ENCODE measurements at regions not wholly inside any gene's neighbourhood (a gene's known extent, or its start where the extent isn't known, plus 50 kb on each side); places are given as distances from the start of the nearest gene placed in this dataset.

- H3K9me3 ChIP-seq (ENCODE audit: control insufficient read depth in 2 of 3, insufficient read depth in 1 of 3, low read length in 3 of 3), result no peaks in the 10 kb centered on the region
- no peaks in the 10 kb centered on the region for H3K4me1 ChIP-seq (ENCODE audit: control insufficient read depth in 2 of 3, insufficient read depth in 2 of 3, low read depth in 1 of 3, low read length in 3 of 3)
- no peak overlapping the region for H3K9ac ChIP-seq (ENCODE audit: low read length in 3 of 3)
- H3K27ac ChIP-seq (ENCODE audit: low read depth in 2 of 2, low read length in 2 of 2), result no peak overlapping the region
- no peaks in the 10 kb centered on the region for H3K36me3 ChIP-seq (ENCODE audit: control insufficient read depth in 2 of 3, insufficient read depth in 3 of 3, low read length in 3 of 3)
- DNase-seq (no peak), FAIRE-seq (no peak)
- H3K4me3 ChIP-seq (ENCODE audit: low read length in 3 of 3), result no peak overlapping the region
- intact Hi-C loops (cut with DNase I), result no loop called here
- no peaks in the 10 kb centered on the region for H3K27me3 ChIP-seq (ENCODE audit: control insufficient read depth, insufficient read depth, low read length)
- no peak for TF ChIP-seq CTCF (IDR thresholded peaks at IDR 0.05; ENCODE audit: borderline replicate concordance, extremely low read depth, insufficient read depth)
Measured at GRCh38 chr15:47405365-47406162, 311.7 kb upstream of the SEMA6D start.

- H3K9ac ChIP-seq (ENCODE audit: low read length in 3 of 3), result no peak overlapping the region
- H3K27ac ChIP-seq (ENCODE audit: low read depth in 2 of 2, low read length in 2 of 2), result no peak overlapping the region
- H3K4me3 ChIP-seq (ENCODE audit: low read length in 3 of 3), result no peak overlapping the region
- FAIRE-seq, result no peak
- TF ChIP-seq CTCF (IDR thresholded peaks at IDR 0.05; ENCODE audit: borderline replicate concordance, extremely low read depth, insufficient read depth), result no peak
- H3K9me3 ChIP-seq (ENCODE audit: control insufficient read depth in 2 of 3, insufficient read depth in 1 of 3, low read length in 3 of 3), result no peaks in the 10 kb centered on the region
- H3K27me3 ChIP-seq (ENCODE audit: control insufficient read depth, insufficient read depth, low read length), result no peaks in the 10 kb centered on the region
- no peaks in the 10 kb centered on the region for H3K36me3 ChIP-seq (ENCODE audit: control insufficient read depth in 2 of 3, insufficient read depth in 3 of 3, low read length in 3 of 3)
- H3K4me1 ChIP-seq (ENCODE audit: control insufficient read depth in 2 of 3, insufficient read depth in 2 of 3, low read depth in 1 of 3, low read length in 3 of 3), result no peaks in the 10 kb centered on the region
- DNase-seq, result no peak
- intact Hi-C loops (cut with DNase I), result no loop called here
Measured at GRCh38 chr15:47407692-47408091, 309.6 kb upstream of the SEMA6D start.

- Histone ChIP-seq H3K36me3 (ENCODE audit: control insufficient read depth in 2 of 3, insufficient read depth in 3 of 3, low read length in 3 of 3) (no peaks in the 10 kb centered on the region), H3K9me3 (ENCODE audit: control insufficient read depth in 2 of 3, insufficient read depth in 1 of 3, low read length in 3 of 3) (no peaks in the 10 kb centered on the region), H3K9ac (ENCODE audit: low read length in 3 of 3) (no peak overlapping the region), H3K27ac (ENCODE audit: low read depth in 2 of 2, low read length in 2 of 2) (no peak overlapping the region), H3K4me3 (ENCODE audit: low read length in 3 of 3) (no peak overlapping the region), H3K4me1 (ENCODE audit: control insufficient read depth in 2 of 3, insufficient read depth in 2 of 3, low read depth in 1 of 3, low read length in 3 of 3) (no peaks in the 10 kb centered on the region), H3K27me3 (ENCODE audit: control insufficient read depth, insufficient read depth, low read length) (no peaks in the 10 kb centered on the region)
- DNase-seq (no peak), FAIRE-seq (no peak)
- no peak for TF ChIP-seq CTCF (IDR thresholded peaks at IDR 0.05; ENCODE audit: borderline replicate concordance, extremely low read depth, insufficient read depth)
- intact Hi-C loops (cut with DNase I), result no loop called here
Measured at GRCh38 chr15:47409038-47409437, 308.3 kb upstream of the SEMA6D start.

- H3K4me1 ChIP-seq (ENCODE audit: control insufficient read depth in 2 of 3, insufficient read depth in 2 of 3, low read depth in 1 of 3, low read length in 3 of 3), result no peaks in the 10 kb centered on the region
- TF ChIP-seq CTCF (IDR thresholded peaks at IDR 0.05; ENCODE audit: borderline replicate concordance, extremely low read depth, insufficient read depth), result no peak
- FAIRE-seq, result no peak
- intact Hi-C loops (cut with DNase I), result no loop called here
- H3K27ac ChIP-seq (ENCODE audit: low read depth in 2 of 2, low read length in 2 of 2), result no peak overlapping the region
- no peaks in the 10 kb centered on the region for H3K9me3 ChIP-seq (ENCODE audit: control insufficient read depth in 2 of 3, insufficient read depth in 1 of 3, low read length in 3 of 3)
- no peak overlapping the region for H3K4me3 ChIP-seq (ENCODE audit: low read length in 3 of 3)
- H3K9ac ChIP-seq (ENCODE audit: low read length in 3 of 3), result no peak overlapping the region
- H3K27me3 ChIP-seq (ENCODE audit: control insufficient read depth, insufficient read depth, low read length), result no peaks in the 10 kb centered on the region
- no peaks in the 10 kb centered on the region for H3K36me3 ChIP-seq (ENCODE audit: control insufficient read depth in 2 of 3, insufficient read depth in 3 of 3, low read length in 3 of 3)
- DNase-seq, result no peak
Measured at GRCh38 chr15:47409600-47409999, 307.7 kb upstream of the SEMA6D start.
